K562 (cell line): ENCODE measurements at regions not wholly inside any gene's neighbourhood (a gene's known extent, or its start where the extent isn't known, plus 50 kb on each side); places are given as distances from the start of the nearest gene placed in this dataset.
A peak's percentile ranks its signal among the peaks of the same experiment; 100 is the strongest.

Experiments used
- ATAC-seq: fragments of 200-7000 bp; cut with Tn5 transposase; 3 replicates; pipeline ENCODE4 v1.9.1; 2020; ENCODE audit warnings: moderate library complexity
- BruUV-seq: library from RNA; stranded (reverse); fragments of 400-500 nt; replicated peaks from 2 replicates; lab custom pipeline; 2021; lab: Mats Ljungman, UMichigan
- CTCF ChIA-PET: fragments of 300-600 bp; formaldehyde crosslinking; extraction: SDS; loops from one replicate; lab custom pipeline; 2021; ENCODE audit warnings: low intra/inter-chr PET ratio; lab: Yijun Ruan, JAX
- POLR2A ChIA-PET: fragments of 300-600, 350-650 bp; sonication (Branson Sonifier 250); formaldehyde crosslinking; extraction: SDS; loops from one replicate; lab custom pipeline; 2021; ENCODE audit warnings: antibody characterized with exemption, inconsistent platforms; lab: Yijun Ruan, JAX
- DNase-seq, 4 experiments: peaks; one replicate each; pipeline versions ENCODE4 v3.0.0 to v3.0.0-alpha.2; 2011 to 2018; ENCODE audit warnings: low spot score in 3 of 4, mixed read lengths in 3 of 4; ENCODE audit errors: extremely low read depth in 1 of 4
- FAIRE-seq: peaks from 2 replicates; lab custom pipeline; 2011; peaks lifted over from hg19 to GRCh38; lab: Jason Lieb, UNC
- H2AFZ ChIP-seq: 2 replicates; pipeline ENCODE4 v1.6.0; 2011; ENCODE audit warnings: low read depth, low read length, control low read depth, inconsistent platforms
- H3K27ac ChIP-seq: fragments of 200-600 bp; 3 replicates; pipeline ENCODE4 v1.8.0; 2011; ENCODE audit warnings: low read depth, mild to moderate bottlenecking, control low read depth, inconsistent platforms, low read length, moderate library complexity, mixed read lengths; ENCODE audit errors: extremely low read depth
- H3K27me3 ChIP-seq, 2 experiments: fragments of 300-600 bp in 1 of 2; 2 replicates in 1 of 2; 3 replicates in 1 of 2; pipeline versions ENCODE4 v1.6.0 to v1.8.0; 2011; ENCODE audit warnings: inconsistent platforms in 2 of 2, low read length in 2 of 2, mild to moderate bottlenecking in 1 of 2, mixed read lengths in 1 of 2, moderate library complexity in 1 of 2; ENCODE audit not compliant: control insufficient read depth in 2 of 2, insufficient read depth in 2 of 2
- H3K36me3 ChIP-seq: fragments of 300-600 bp; 3 replicates; pipeline ENCODE4 v1.8.0; 2011; ENCODE audit warnings: mild to moderate bottlenecking, low read length, inconsistent platforms; ENCODE audit not compliant: control insufficient read depth, insufficient read depth
- H3K4me1 ChIP-seq, 2 experiments: fragments of 200-600 bp in 1 of 2; replicated peaks in 1 of 2; 2 replicates in 1 of 2; 3 replicates in 1 of 2; pipeline versions ENCODE4 v1.5.1 to v1.8.0; 2011; ENCODE audit warnings: inconsistent platforms in 2 of 2, low read length in 2 of 2, mild to moderate bottlenecking in 1 of 2, mixed read lengths in 1 of 2, moderate library complexity in 1 of 2; ENCODE audit not compliant: control insufficient read depth in 2 of 2, insufficient read depth in 2 of 2
- H3K4me2 ChIP-seq: 2 replicates; pipeline ENCODE4 v1.6.1; 2011; ENCODE audit warnings: low read length, control low read depth, inconsistent platforms, mixed read lengths; ENCODE audit not compliant: insufficient read depth
- H3K4me3 ChIP-seq: fragments of 200-600 bp; sonication (generic), shearing (Covaris generic); 2 replicates; pipeline ENCODE4 v1.5.1; 2016; ENCODE audit warnings: control low read depth, inconsistent platforms
- H3K79me2 ChIP-seq: fragments of 200-600 bp; 3 replicates; pipeline ENCODE4 v1.8.0; 2011; ENCODE audit warnings: low read length, inconsistent platforms; ENCODE audit not compliant: control insufficient read depth, insufficient read depth
- H3K9ac ChIP-seq, 2 experiments: 2 replicates each; pipeline versions ENCODE4 v1.6.0 to v1.6.1; 2011; ENCODE audit warnings: low read depth in 2 of 2, low read length in 2 of 2, control low read depth in 1 of 2, inconsistent platforms in 1 of 2, mild to moderate bottlenecking in 1 of 2, mixed read lengths in 1 of 2; ENCODE audit not compliant: insufficient read depth in 1 of 2
- H3K9me1 ChIP-seq: one replicate; pipeline ENCODE4 v1.6.0; 2011; ENCODE audit warnings: inconsistent platforms, mild to moderate bottlenecking, low read length, moderate library complexity; ENCODE audit not compliant: control insufficient read depth, insufficient read depth
- H3K9me3 ChIP-seq: replicated peaks from 2 replicates; pipeline ENCODE4 v1.5.1; 2011; ENCODE audit warnings: low read depth, low read length, inconsistent platforms; ENCODE audit not compliant: control insufficient read depth, insufficient read depth
- H4K20me1 ChIP-seq: replicated peaks from 2 replicates; pipeline ENCODE4 v1.6.1; 2011; ENCODE audit warnings: low read length, inconsistent platforms, mixed read lengths; ENCODE audit not compliant: control insufficient read depth, insufficient read depth
- CBFA2T3 ChIP-seq: fragments of 450-650 bp; IDR thresholded peaks from 2 replicates; pipeline ENCODE4 v1.6.1; 2017
- CHCHD3 ChIP-seq: fragments of 250-450 bp; sonication (Bioruptor Pico); IDR thresholded peaks from 2 replicates; pipeline ENCODE4 v2.1.2; 2022; ENCODE audit warnings: mild to moderate bottlenecking
- ETV1 ChIP-seq: fragments of 450-650 bp; conservative IDR thresholded peaks from 2 replicates; pipeline ENCODE4 v1.6.1; 2016; ENCODE audit warnings: missing genetic modification characterization, control low read depth, low read depth, missing compliant biosample characterization
- MITF ChIP-seq: IDR thresholded peaks from 2 replicates; pipeline ENCODE4 v1.6.1; 2014; ENCODE audit warnings: antibody characterized with exemption
- MYBL2 ChIP-seq, 2 experiments: fragments of 450-650 bp in 1 of 2; sonication (generic) in 1 of 2; formaldehyde crosslinking in 1 of 2; IDR thresholded peaks; 2 replicates each; pipeline versions ENCODE4 v1.6.1 to v1.8.1; 2017 to 2022; ENCODE audit warnings: borderline replicate concordance in 1 of 2, inconsistent platforms in 1 of 2, low read depth in 1 of 2, mild to moderate bottlenecking in 1 of 2, missing genetic modification reagents in 1 of 2, moderate library complexity in 1 of 2
- NCOA6 ChIP-seq: fragments of 450-650 bp; IDR thresholded peaks from 2 replicates; pipeline ENCODE4 v1.6.1; 2017; ENCODE audit warnings: mild to moderate bottlenecking
- PHB ChIP-seq: fragments of 250-450 bp; sonication (Bioruptor Pico); IDR thresholded peaks from 2 replicates; pipeline ENCODE4 v1.5.0; 2021
- ZBTB12 ChIP-seq: fragments of 250-450 bp; sonication (Bioruptor Pico); IDR thresholded peaks from 2 replicates; pipeline ENCODE4 v1.4.0; 2020
- ZNF644 ChIP-seq: fragments of 200-800 bp; sonication (Bioruptor generic); IDR thresholded peaks from 2 replicates; pipeline ENCODE4 v1.6.1; 2016; ENCODE audit warnings: low read depth, missing genetic modification characterization, missing compliant biosample characterization
- WGBS: fragments of 100-300 bp; shearing (Covaris generic); methylation state at CpG from one replicate; pipeline ENCODE4 v1.1.6; 2016; ENCODE audit warnings: low coverage, mixed read lengths; ENCODE audit not compliant: insufficient coverage; ENCODE audit errors: missing lambda C conversion rate; 5-methylcytosine and 5-hydroxymethylcytosine counted together
- in situ Hi-C: fragments of 300-500 bp; cut with MboI; formaldehyde crosslinking; loops from 4 replicates; pipeline ENCODE4 v1.15.0; 2018; ENCODE audit warnings: inconsistent platforms, mixed read lengths
- intact Hi-C: fragments of 100-400 bp; cut with micrococcal nuclease; formaldehyde crosslinking; loops from 2 replicates; pipeline ENCODE4 v1.14.2; 2022

- H3K4me3 ChIP-seq = no peak overlapping the region
- H3K79me2 ChIP-seq = no peaks in the 10 kb centered on the region
- no peaks in the 10 kb centered on the region; a peak in 2 of 5 replicates for H3K4me1 ChIP-seq
- 0 out of 2 replicates have a peak, but pooled peaks cover 2% of the 10 kb centered on the region for H3K9me3 ChIP-seq
- FAIRE-seq (no peak), DNase-seq (no peak), ATAC-seq (no peak)
- H3K9me1 ChIP-seq = no peaks in the 10 kb centered on the region
- 0 out of 2 replicates have a peak overlapping the region, but pooled peaks have one; percentile 34 for H2AFZ ChIP-seq
- H3K27me3 ChIP-seq = peaks cover 5 to 12% of the 10 kb centered on the region in 2 experiments; a peak in 3 of 5 replicates
- no peak overlapping the region for H3K27ac ChIP-seq
- H3K36me3 ChIP-seq = no peaks in the 10 kb centered on the region
- no TSS peak for BruUV-seq
- TF ChIP-seq MITF = no peak
- TF ChIP-seq PHB (CRISPR knock-in tag) = no peak
- TF ChIP-seq ZNF644 (tag) = no peak
- TF ChIP-seq, all 486 proteins: peak for 0
- intact Hi-C loops (no loop called here), in situ Hi-C loops (no loop called here)
- 48% methylated on average over 28 of the region's 37 CpGs for WGBS
- no peak overlapping the region for H3K4me2 ChIP-seq
- no peak overlapping the region for H3K9ac ChIP-seq
- H4K20me1 ChIP-seq = no peaks in the 10 kb centered on the region
- POLR2A ChIA-PET = interaction anchor here (0.6 to 1.6 kb wide), 4 partner anchors 8 to 15 kb away, joined by 3 to 7 read pairs (median 4); no protein-coding TSS in a partner anchor
- CTCF ChIA-PET = no interaction called here
Measured at GRCh38 chr3:45306406-45307008, 80.4 kb upstream of the TMEM158 start.

- intact Hi-C loops = no loop called here
- Histone ChIP-seq H3K4me1 (peaks cover 0 to 2% of the 10 kb centered on the region in 2 experiments; a peak in 3 of 5 replicates), H3K36me3 (no peaks in the 10 kb centered on the region), H3K27ac (no peak overlapping the region), H3K27me3 (peaks cover 19 to 23% of the 10 kb centered on the region in 2 experiments), H3K9ac (no peak overlapping the region), H4K20me1 (no peaks in the 10 kb centered on the region), H3K9me1 (no peaks in the 10 kb centered on the region), H2AFZ (no peak overlapping the region), H3K9me3 (no peaks in the 10 kb centered on the region), H3K4me2 (no peak overlapping the region), H3K4me3 (no peak overlapping the region), H3K79me2 (no peaks in the 10 kb centered on the region)
- no peak for FAIRE-seq
- TF ChIP-seq CBFA2T3 (no peak), NCOA6 (no peak), ETV1 (tag) (no peak), CHCHD3 (CRISPR knock-in tag) (no peak), ZBTB12 (CRISPR knock-in tag) (no peak), MYBL2 (IDR thresholded peaks at IDR 0.05; ENCODE audit: low read depth) (no peak), MYBL2 (CRISPR knock-in tag; IDR thresholded peaks at IDR 0.05; ENCODE audit: borderline replicate concordance) (no peak)
- no TSS peak for BruUV-seq
- 0% methylated on average over 3 of the region's 3 CpGs for WGBS
- ChIA-PET POLR2A (interaction anchor here (0.8 to 1.0 kb wide), 2 partner anchors 17 to 36 kb away, joined by 3 read pairs; no protein-coding TSS in a partner anchor), CTCF (no interaction called here)
- in situ Hi-C loops = no loop called here
- no peak for DNase-seq
- ATAC-seq = no peak
Measured at GRCh38 chr3:45309876-45310275, 78.5 kb upstream of the LARS2 start.
